GM23248 (cell line): ENCODE measurements at regions not wholly inside any gene's neighbourhood (a gene's known extent, or its start where the extent isn't known, plus 50 kb on each side); places are given as distances from the start of the nearest gene placed in this dataset.

Experiments
- EZH2 ChIP-seq: fragments of 200-600 bp; sonication (generic); IDR thresholded peaks from 2 replicates; pipeline ENCODE4 v1.6.1; 2018; ENCODE audit warnings: antibody characterized with exemption, mild to moderate bottlenecking; ENCODE audit not compliant: insufficient read depth, poor library complexity, severe bottlenecking
- EZH2phosphoT487 ChIP-seq: fragments of 200-600 bp; sonication (generic); IDR thresholded peaks from 2 replicates; pipeline ENCODE4 v1.6.1; 2018; ENCODE audit warnings: antibody characterized with exemption, moderate library complexity, mild to moderate bottlenecking, low read depth; ENCODE audit not compliant: insufficient read depth

- TF ChIP-seq EZH2 (no peak), EZH2phosphoT487 (no peak)
These were observed 145.5 kb upstream of the SOX9 start for GRCh38 chr17:71975331-71975801.
